H1 (cell line): ENCODE measurements at regions not wholly inside any gene's neighbourhood (a gene's known extent, or its start where the extent isn't known, plus 50 kb on each side); places are given as distances from the start of the nearest gene placed in this dataset.

Source experiments
- CTCF ChIA-PET: fragments of 300-600 bp; sonication (Branson Sonifier 250); formaldehyde crosslinking; loops from one replicate; lab custom pipeline; 2021; ENCODE audit not compliant: partially characterized antibody; lab: Charles Lee
- POLR2A ChIA-PET: fragments of 300-600 bp; sonication (Branson Sonifier 250); formaldehyde crosslinking; loops from one replicate; lab custom pipeline; 2021; ENCODE audit warnings: inconsistent platforms; ENCODE audit not compliant: partially characterized antibody; lab: Charles Lee
- DNase-seq, 2 experiments: peaks; one replicate each; pipeline versions ENCODE4 v3.0.0 to v3.0.0-alpha.2; 2010 to 2022; ENCODE audit warnings: low spot score in 2 of 2, low read depth in 1 of 2, mixed read lengths in 1 of 2
- FAIRE-seq: peaks from 2 replicates; lab custom pipeline; 2011; peaks lifted over from hg19 to GRCh38; lab: Jason Lieb, UNC
- H2AFZ ChIP-seq: 2 replicates; pipeline ENCODE4 v1.8.1; 2012; ENCODE audit warnings: low read length, inconsistent platforms
- H2AK5ac ChIP-seq: 2 replicates; pipeline ENCODE4 v1.6.1; 2013; ENCODE audit warnings: low read depth, low read length
- H2BK120ac ChIP-seq: replicated peaks from 2 replicates; pipeline ENCODE3; 2013; ENCODE audit warnings: low read depth, low read length, inconsistent platforms
- H2BK12ac ChIP-seq: 2 replicates; pipeline ENCODE4 v1.6.1; 2013; ENCODE audit warnings: low read depth, low read length
- H2BK15ac ChIP-seq: 2 replicates; pipeline ENCODE4 v1.6.1; 2013; ENCODE audit warnings: low read length
- H2BK20ac ChIP-seq: 2 replicates; pipeline ENCODE4 v1.6.1; 2013; ENCODE audit warnings: low read length
- H2BK5ac ChIP-seq: 2 replicates; pipeline ENCODE4 v1.6.1; 2013; ENCODE audit warnings: low read depth, low read length
- H3K14ac ChIP-seq: 2 replicates; pipeline ENCODE4 v1.6.1; 2013; ENCODE audit warnings: inconsistent platforms; ENCODE audit not compliant: insufficient read length
- H3K18ac ChIP-seq: 2 replicates; pipeline ENCODE4 v1.6.1; 2013; ENCODE audit warnings: low read length; ENCODE audit errors: extremely low read depth
- H3K23ac ChIP-seq: 2 replicates; pipeline ENCODE4 v1.6.1; 2013; ENCODE audit warnings: inconsistent platforms; ENCODE audit not compliant: insufficient read length
- H3K23me2 ChIP-seq: 2 replicates; pipeline ENCODE4 v1.6.1; 2013; ENCODE audit warnings: low read depth, low read length
- H3K27ac ChIP-seq: 2 replicates; pipeline ENCODE4 v1.6.1; 2011; ENCODE audit warnings: low read depth, low read length, inconsistent platforms
- H3K27me3 ChIP-seq, 4 experiments: replicated peaks in 1 of 4; 1 replicate in 1 of 4; 2 replicates in 3 of 4; pipeline versions ENCODE4 v1.6.1 to v1.8.1; 2011 to 2013; ENCODE audit warnings: low read length in 3 of 4, mild to moderate bottlenecking in 3 of 4, inconsistent platforms in 2 of 4, mixed read lengths in 2 of 4, moderate library complexity in 1 of 4; ENCODE audit not compliant: control insufficient read depth in 3 of 4, insufficient read depth in 3 of 4; ENCODE audit errors: extremely low read depth in 1 of 4
- H3K36me3 ChIP-seq, 4 experiments: 2 replicates each; pipeline versions ENCODE4 v1.6.1 to v1.8.1; 2011 to 2013; ENCODE audit warnings: mild to moderate bottlenecking in 4 of 4, low read length in 3 of 4, moderate library complexity in 2 of 4, control low read depth in 1 of 4, inconsistent platforms in 1 of 4; ENCODE audit not compliant: insufficient read depth in 4 of 4, control insufficient read depth in 2 of 4
- H3K4ac ChIP-seq: replicated peaks from 2 replicates; pipeline ENCODE3; 2013; ENCODE audit warnings: low read length, low read depth, mixed read lengths, inconsistent platforms; ENCODE audit not compliant: insufficient read length
- H3K4me1 ChIP-seq, 4 experiments: replicated peaks in 1 of 4; 1 replicate in 1 of 4; 2 replicates in 3 of 4; pipeline versions ENCODE4 v1.6.1 to v1.8.1; 2011 to 2013; ENCODE audit warnings: low read length in 3 of 4, inconsistent platforms in 2 of 4, mixed read lengths in 1 of 4; ENCODE audit not compliant: insufficient read depth in 4 of 4, control insufficient read depth in 3 of 4
- H3K4me2 ChIP-seq, 2 experiments: 2 replicates each; pipeline versions ENCODE4 v1.6.1 to v1.8.1; 2011 to 2013; ENCODE audit warnings: low read depth in 2 of 2, low read length in 2 of 2, control low read depth in 1 of 2, inconsistent platforms in 1 of 2, mild to moderate bottlenecking in 1 of 2; ENCODE audit not compliant: insufficient read depth in 1 of 2
- H3K4me3 ChIP-seq, 4 experiments: fragments of 200-600, 300-600 bp in 1 of 4; sonication (generic), shearing (Covaris generic), sonication (Bioruptor Twin) in 1 of 4; 2 replicates each; pipeline versions ENCODE4 v1.5.1 to v1.8.1; 2011 to 2016; ENCODE audit warnings: low read length in 4 of 4, low read depth in 3 of 4, control low read depth in 2 of 4, inconsistent platforms in 2 of 4, mild to moderate bottlenecking in 2 of 4, mixed read lengths in 1 of 4, moderate library complexity in 1 of 4; ENCODE audit not compliant: insufficient read depth in 2 of 4; ENCODE audit errors: extremely low read depth in 1 of 4
- H3K56ac ChIP-seq: replicated peaks from 2 replicates; pipeline ENCODE3; 2013; ENCODE audit warnings: low read depth, mild to moderate bottlenecking, mixed read lengths, low read length, inconsistent platforms; ENCODE audit not compliant: insufficient read length
- H3K79me1 ChIP-seq: 2 replicates; pipeline ENCODE4 v1.6.1; 2013; ENCODE audit warnings: low read depth, low read length, control low read depth
- H3K79me2 ChIP-seq, 2 experiments: 2 replicates each; pipeline versions ENCODE4 v1.6.1 to v1.8.1; 2012 to 2013; ENCODE audit warnings: low read length in 2 of 2, mild to moderate bottlenecking in 2 of 2, inconsistent platforms in 1 of 2; ENCODE audit not compliant: insufficient read depth in 2 of 2, control insufficient read depth in 1 of 2
- H3K9ac ChIP-seq, 4 experiments: replicated peaks in 1 of 4; 1 replicate in 1 of 4; 2 replicates in 3 of 4; pipeline versions ENCODE4 v1.6.1 to v1.8.1; 2011 to 2013; ENCODE audit warnings: low read depth in 3 of 4, low read length in 3 of 4, control low read depth in 2 of 4, mild to moderate bottlenecking in 2 of 4, moderate library complexity in 2 of 4, inconsistent platforms in 1 of 4; ENCODE audit errors: extremely low read depth in 1 of 4
- H3K9me3 ChIP-seq, 2 experiments: 2 replicates each; pipeline versions ENCODE4 v1.6.1 to v1.8.1; 2012 to 2013; ENCODE audit warnings: mild to moderate bottlenecking in 2 of 2, moderate library complexity in 2 of 2, control low read depth in 1 of 2, inconsistent platforms in 1 of 2, low read depth in 1 of 2, low read length in 1 of 2, mixed read lengths in 1 of 2; ENCODE audit not compliant: insufficient read depth in 2 of 2
- H4K20me1 ChIP-seq, 2 experiments: replicated peaks in 1 of 2; 2 replicates each; pipeline versions ENCODE3 to v1.8.1; 2011 to 2013; ENCODE audit warnings: inconsistent platforms in 2 of 2, low read length in 2 of 2, mild to moderate bottlenecking in 1 of 2; ENCODE audit not compliant: insufficient read depth in 2 of 2, control insufficient read depth in 1 of 2
- H4K5ac ChIP-seq: 2 replicates; pipeline ENCODE4 v1.6.1; 2013; ENCODE audit warnings: low read length, low read depth, mixed read lengths, inconsistent platforms; ENCODE audit not compliant: insufficient read length
- H4K8ac ChIP-seq: 2 replicates; pipeline ENCODE4 v1.8.0; 2013; ENCODE audit warnings: mild to moderate bottlenecking, moderate library complexity, low read length, inconsistent platforms; ENCODE audit not compliant: insufficient read depth; ENCODE audit errors: extremely low read depth
- H4K91ac ChIP-seq: replicated peaks from 2 replicates; pipeline ENCODE3; 2013; ENCODE audit warnings: low read length, mixed read lengths, inconsistent platforms; ENCODE audit not compliant: insufficient read length
- BCL11A ChIP-seq, 2 experiments: IDR thresholded peaks; one replicate each; pipeline ENCODE4 v1.6.1; 2011; ENCODE audit warnings: low read depth in 2 of 2, low read length in 2 of 2, mild to moderate bottlenecking in 2 of 2
- FOSL1 ChIP-seq: IDR thresholded peaks from 2 replicates; pipeline ENCODE4 v1.6.1; 2011; ENCODE audit warnings: mild to moderate bottlenecking, low read depth, low read length, moderate library complexity; ENCODE audit not compliant: insufficient read depth
- POLR2AphosphoS5 ChIP-seq: IDR thresholded peaks from 2 replicates; pipeline ENCODE4 v1.6.1; 2011; ENCODE audit warnings: low read depth, low read length
- RNF2 ChIP-seq: fragments of 200-900, 300-1000 bp; sonication (generic); IDR thresholded peaks from 2 replicates; pipeline ENCODE4 v1.7.1; 2016; ENCODE audit warnings: borderline replicate concordance, low read depth, mild to moderate bottlenecking, antibody characterized with exemption, low read length; ENCODE audit not compliant: poor library complexity, severe bottlenecking; ENCODE audit errors: missing control alignments
- SUZ12 ChIP-seq: fragments of 200-600 bp; sonication (generic); IDR thresholded peaks from 2 replicates; pipeline ENCODE4 v1.6.1; 2012; ENCODE audit warnings: mild to moderate bottlenecking, inconsistent platforms, low read length, moderate library complexity, mixed read lengths
- WGBS, 2 experiments: shearing (Covaris generic) in 1 of 2; methylation state at CpG; one replicate each; pipeline versions ENCODE4 v1.1.6 to v1.1.7; 2013 to 2015; ENCODE audit warnings: low lambda C conversion rate in 2 of 2, mixed read lengths in 2 of 2, inconsistent platforms in 1 of 2, low coverage in 1 of 2, missing lambda C conversion rate in 1 of 2; ENCODE audit not compliant: insufficient replicate concordance in 2 of 2, insufficient coverage in 1 of 2, insufficient read length in 1 of 2; ENCODE audit errors: extremely low coverage in 1 of 2, missing lambda C conversion rate in 1 of 2; 5-methylcytosine and 5-hydroxymethylcytosine counted together

GRCh38 chr2:126824663-126825062 is 74.0 kb upstream of the TEX51 start:
- Histone ChIP-seq H2AFZ (no peak overlapping the region), H3K9ac (no peak overlapping the region), H3K56ac (no peak overlapping the region), H3K79me2 (no peaks in the 10 kb centered on the region), H2BK20ac (no peak overlapping the region), H3K27ac (no peak overlapping the region), H3K36me3 (no peaks in the 10 kb centered on the region), H2BK15ac (no peak overlapping the region), H2BK5ac (no peak overlapping the region), H3K27me3 (peaks cover 0 to 2% (median 0%) of the 10 kb centered on the region in 4 experiments; a peak in 1 of 7 replicates), H3K23ac (no peak overlapping the region), H3K4me2 (no peak overlapping the region), H3K18ac (no peak overlapping the region), H4K20me1 (no peaks in the 10 kb centered on the region), H2BK12ac (no peak overlapping the region), H3K79me1 (no peaks in the 10 kb centered on the region), H4K8ac (no peak overlapping the region), H3K4me1 (peaks cover 0 to 3% (median under 1%) of the 10 kb centered on the region in 4 experiments; a peak in 2 of 7 replicates), H3K14ac (no peak overlapping the region), H2BK120ac (no peak overlapping the region), H3K23me2 (no peaks in the 10 kb centered on the region; the same call in 1 of the 2 replicates), H2AK5ac (no peak overlapping the region), H4K5ac (no peak overlapping the region), H4K91ac (no peak overlapping the region), H3K4me3 (no peak overlapping the region), H3K9me3 (no peaks in the 10 kb centered on the region), H3K4ac (no peak overlapping the region)
- no peak for DNase-seq
- ChIA-PET CTCF (interaction anchor here (1.0 kb wide), 1 partner anchor 32 kb away, joined by 4 read pairs; no protein-coding TSS in a partner anchor), POLR2A (no interaction called here)
- FAIRE-seq = no peak
- WGBS, 2 experiments = 82% methylated on average over 6 of the region's 6 CpGs; no CpG with 5 or more reads in 1 of the 2 experiments
- no peak for TF ChIP-seq POLR2AphosphoS5
- no peak for TF ChIP-seq BCL11A (IDR thresholded peaks at IDR 0.05; ENCODE audit: low read depth in 2 of 2, low read length in 2 of 2)
- TF ChIP-seq RNF2 = no peak
- TF ChIP-seq FOSL1 = no peak
- no peak for TF ChIP-seq SUZ12
